ENCODE measurements at regions not wholly inside any gene's neighbourhood (a gene's known extent, or its start where the extent isn't known, plus 50 kb on each side); places are given as distances from the start of the nearest gene placed in this dataset.

DNA sequence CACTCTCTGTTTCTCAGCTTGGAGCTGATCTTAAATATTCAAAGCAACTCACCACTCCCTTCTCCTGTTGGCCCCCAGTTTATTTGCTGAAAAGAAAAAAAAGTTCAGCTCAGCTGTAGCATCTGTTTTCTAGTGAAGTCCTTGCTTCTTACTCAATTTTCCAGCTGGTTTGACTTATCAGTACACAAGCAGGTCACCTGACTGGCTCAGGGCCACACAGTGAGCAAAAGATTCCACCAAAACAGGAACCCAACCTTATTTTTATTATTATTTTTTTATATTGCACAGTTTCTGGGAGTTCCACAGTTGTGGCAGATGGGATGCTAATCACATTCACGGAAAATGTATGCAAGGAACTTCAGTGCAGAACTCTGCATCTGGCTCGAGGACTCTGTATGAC is 390.7 kb upstream of the RGMA start:
- Mint-ChIP-seq H3K9me3 (no peaks in the 10 kb centered on the region), H3K27me3 (peaks cover 22 to 31% of the 10 kb centered on the region in 2 donors), H3K4me1 (ENCODE audit: low read depth in 2 of 2) (no peaks in the 10 kb centered on the region), H3K4me3 (no peak overlapping the region), H3K27ac (no peak overlapping the region), H3K36me3 (no peaks in the 10 kb centered on the region)
- DNase-seq (ENCODE audit: low spot score) (no peak), ATAC-seq (no peak)

DNA sequence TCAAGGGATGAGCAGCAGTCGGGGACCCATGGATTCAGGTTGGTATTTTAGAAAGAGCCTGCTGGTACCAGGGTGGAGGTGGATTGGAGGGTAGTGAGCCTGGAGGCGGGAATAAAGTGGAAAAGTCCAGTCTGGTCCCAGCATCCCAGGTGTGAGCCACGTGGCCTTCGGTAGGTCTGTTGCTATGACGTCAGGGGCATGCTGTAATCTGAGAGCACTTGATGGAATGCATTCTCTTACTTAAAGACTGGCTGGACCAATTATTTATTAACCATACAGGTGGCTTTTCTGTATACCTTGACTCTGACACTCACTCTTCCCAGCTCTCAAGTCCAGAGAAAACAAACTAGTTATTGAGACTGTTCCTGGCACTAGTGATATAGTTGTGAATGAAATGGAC is 389.9 kb upstream of the RGMA start:
- H3K27ac Mint-ChIP-seq = no peak overlapping the region
- H3K27me3 Mint-ChIP-seq = peaks cover 24 to 27% of the 10 kb centered on the region in 2 donors
- no peak overlapping the region for H3K4me3 Mint-ChIP-seq
- no peaks in the 10 kb centered on the region for H3K4me1 Mint-ChIP-seq (ENCODE audit: low read depth in 2 of 2)
- ATAC-seq (no peak), DNase-seq (ENCODE audit: low spot score) (no peak)
- no peaks in the 10 kb centered on the region for H3K9me3 Mint-ChIP-seq
- H3K36me3 Mint-ChIP-seq = no peaks in the 10 kb centered on the region

DNA sequence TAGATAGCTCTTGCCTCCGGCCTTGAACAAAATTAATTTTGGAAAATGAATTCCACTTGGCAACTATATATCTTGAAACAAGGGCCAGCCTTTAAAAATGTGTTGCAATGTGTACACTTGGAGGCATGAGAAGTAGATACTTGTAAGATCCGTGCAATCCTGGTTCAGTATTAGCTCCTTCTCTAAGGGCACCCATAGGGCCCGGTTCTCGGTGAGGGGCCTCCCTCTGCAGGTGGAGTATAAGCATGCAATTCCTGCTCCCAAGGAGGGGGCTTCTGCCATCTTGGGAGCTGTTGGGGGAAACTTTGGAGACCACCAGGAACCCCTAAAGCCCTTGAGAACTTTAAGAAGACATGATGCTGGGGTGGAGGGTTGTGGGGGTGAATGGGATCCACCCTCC is 388.7 kb upstream of the RGMA start:
- no peak overlapping the region for H3K27ac Mint-ChIP-seq
- no peak for ATAC-seq

DNA sequence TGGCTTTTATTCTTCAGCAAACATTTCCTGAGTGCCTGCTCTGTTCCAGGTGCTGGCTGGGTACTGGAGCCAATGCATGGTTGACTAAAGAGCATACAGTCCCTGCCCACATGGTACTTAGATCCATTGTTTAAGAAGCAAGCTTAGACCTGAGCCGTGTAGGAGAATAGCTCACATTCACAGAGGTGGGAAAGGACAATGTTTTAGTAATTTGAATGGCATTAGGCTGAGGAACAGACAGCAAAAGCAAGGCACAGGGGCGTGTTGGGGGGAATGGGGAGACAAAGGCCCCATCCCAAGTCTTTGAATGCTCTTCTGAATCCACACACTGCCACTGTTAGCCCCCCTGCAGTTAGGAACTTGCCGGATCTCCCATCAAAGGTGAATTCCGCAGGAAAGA is 388.2 kb upstream of the RGMA start:
- Mint-ChIP-seq H3K4me1 (ENCODE audit: low read depth in 2 of 2) (no peaks in the 10 kb centered on the region), H3K9me3 (no peaks in the 10 kb centered on the region), H3K27me3 (peaks cover 19 to 27% of the 10 kb centered on the region in 2 donors), H3K4me3 (no peak overlapping the region), H3K36me3 (no peaks in the 10 kb centered on the region), H3K27ac (no peak overlapping the region)
- DNase-seq (ENCODE audit: low spot score) = no peak
- ATAC-seq = no peak

More for the DNA sequence above, 388.7 kb upstream of the RGMA start:
- DNase-seq (ENCODE audit: low spot score) = no peak
- peaks cover 22 to 24% of the 10 kb centered on the region in 2 donors for H3K27me3 Mint-ChIP-seq
- H3K36me3 Mint-ChIP-seq = no peaks in the 10 kb centered on the region
- no peak overlapping the region for H3K4me3 Mint-ChIP-seq
- H3K9me3 Mint-ChIP-seq = no peaks in the 10 kb centered on the region
- H3K4me1 Mint-ChIP-seq (ENCODE audit: low read depth in 2 of 2) = no peaks in the 10 kb centered on the region

DNA sequence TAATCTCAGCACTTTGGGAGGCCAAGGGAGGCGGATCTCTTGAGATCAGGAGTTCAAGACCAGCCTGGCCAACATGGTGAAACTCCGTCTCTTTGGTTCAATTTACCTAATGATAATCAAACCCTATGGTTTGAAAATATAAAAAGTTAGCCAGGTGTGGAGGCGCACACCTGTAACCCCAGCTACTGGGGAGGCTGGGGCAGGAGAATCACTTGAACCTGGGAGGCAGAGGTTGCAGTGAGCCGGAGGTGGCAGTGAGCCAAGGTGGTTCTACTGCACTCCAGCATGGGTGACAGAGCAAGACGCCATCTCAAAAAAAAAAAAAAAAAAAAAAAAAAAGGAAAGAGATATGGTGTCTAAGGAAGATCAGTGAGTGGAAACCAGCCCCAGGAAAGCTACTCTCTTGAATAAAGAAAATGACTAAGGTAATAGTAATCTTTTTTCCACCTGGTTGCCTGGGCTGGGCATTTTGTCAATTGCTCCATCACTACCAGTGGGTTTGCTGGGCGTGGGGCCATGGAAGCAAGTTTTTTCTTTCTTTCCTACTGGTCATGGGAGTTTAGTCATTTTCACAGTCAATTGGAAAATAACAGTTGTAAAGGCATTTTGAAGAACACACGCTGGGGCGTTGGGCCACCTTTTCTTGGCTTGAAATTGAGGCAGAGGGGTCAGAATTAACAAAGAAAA is 387.6 kb upstream of the RGMA start:
- H3K9me3 Mint-ChIP-seq = no peaks in the 10 kb centered on the region
- H3K27ac Mint-ChIP-seq = no peak overlapping the region
- no peak for ATAC-seq
- no peak for DNase-seq (ENCODE audit: low spot score)
- no peaks in the 10 kb centered on the region for H3K4me1 Mint-ChIP-seq (ENCODE audit: low read depth in 2 of 2)
- peaks cover 19 to 27% of the 10 kb centered on the region in 2 donors for H3K27me3 Mint-ChIP-seq
- H3K4me3 Mint-ChIP-seq = no peak overlapping the region
- H3K36me3 Mint-ChIP-seq = no peaks in the 10 kb centered on the region

DNA sequence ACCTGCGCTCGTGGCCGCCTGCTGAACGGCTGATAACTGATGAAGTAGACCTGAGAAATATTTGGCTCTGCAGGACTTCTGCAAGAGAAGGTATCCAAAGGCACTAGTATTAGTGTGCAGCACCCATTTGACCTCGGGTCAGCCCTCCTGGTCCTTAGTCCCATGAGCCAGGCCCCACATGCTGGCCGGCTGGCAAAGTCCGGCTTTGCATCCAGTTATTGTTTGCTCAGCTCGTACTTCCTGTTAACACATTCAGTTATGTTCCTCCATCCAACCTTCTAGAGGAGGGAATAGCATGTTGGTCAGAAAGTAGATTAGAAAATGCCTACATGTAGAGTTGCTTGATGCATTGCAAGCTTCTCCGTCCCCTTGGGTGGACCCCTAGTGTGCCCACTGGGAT is 385.7 kb upstream of the RGMA start:
- Mint-ChIP-seq H3K4me1 (ENCODE audit: low read depth in 2 of 2) (no peaks in the 10 kb centered on the region), H3K27ac (no peak overlapping the region), H3K36me3 (no peaks in the 10 kb centered on the region), H3K9me3 (no peaks in the 10 kb centered on the region), H3K27me3 (peaks cover 19 to 30% of the 10 kb centered on the region in 2 donors), H3K4me3 (no peak overlapping the region)
- ATAC-seq (no peak), DNase-seq (ENCODE audit: low spot score) (no peak)

DNA sequence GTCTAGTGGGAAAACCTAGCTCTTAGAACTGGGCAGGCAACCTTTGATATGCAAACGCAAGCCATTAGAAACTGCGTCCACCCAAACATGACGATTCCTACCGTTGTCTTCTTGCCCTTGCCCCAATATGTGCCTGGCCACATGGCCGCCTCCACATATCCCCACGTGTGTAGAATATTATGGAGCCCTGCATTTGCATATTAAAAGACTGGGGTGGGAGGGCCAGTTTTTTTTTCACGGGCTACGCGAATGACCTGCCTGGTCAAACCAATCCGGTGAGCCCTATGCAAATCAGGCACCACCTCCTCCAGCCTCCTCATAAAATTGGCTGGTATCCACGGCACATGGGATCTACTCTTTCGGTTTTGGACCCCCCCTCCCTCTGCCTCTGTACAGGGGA is 381.0 kb upstream of the RGMA start:
- Mint-ChIP-seq H3K36me3 (no peaks in the 10 kb centered on the region), H3K4me3 (no peak overlapping the region), H3K9me3 (no peaks in the 10 kb centered on the region), H3K4me1 (ENCODE audit: low read depth in 2 of 2) (no peaks in the 10 kb centered on the region), H3K27ac (no peak overlapping the region), H3K27me3 (peaks cover 20 to 23% of the 10 kb centered on the region in 2 donors)
- ATAC-seq (no peak), DNase-seq (ENCODE audit: low spot score) (no peak)

DNA sequence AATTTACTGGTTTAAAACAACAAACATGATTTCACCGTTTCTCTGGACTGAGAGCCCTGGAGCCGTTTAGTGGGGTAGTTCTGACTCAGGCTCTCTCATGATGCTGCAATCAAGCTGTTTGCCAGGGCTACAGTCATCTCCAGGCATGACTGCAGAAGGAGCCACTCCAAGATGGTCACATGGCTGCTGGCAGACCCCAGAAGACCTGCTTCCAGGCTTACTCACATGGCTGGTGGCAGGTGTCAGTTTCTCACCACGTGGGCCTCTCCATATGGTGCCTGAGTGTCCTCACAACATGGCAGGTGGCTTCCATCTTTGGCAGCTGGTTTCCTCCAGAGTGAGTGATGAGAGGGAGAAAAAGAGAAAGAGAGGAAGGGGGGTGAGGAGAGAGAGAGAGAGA is 378.3 kb upstream of the RGMA start:
- no peak for DNase-seq (ENCODE audit: low spot score)
- Mint-ChIP-seq H3K36me3 (no peaks in the 10 kb centered on the region), H3K27me3 (peaks cover 20 to 23% of the 10 kb centered on the region in 2 donors), H3K4me3 (no peak overlapping the region), H3K9me3 (no peaks in the 10 kb centered on the region), H3K27ac (no peak overlapping the region), H3K4me1 (ENCODE audit: low read depth in 2 of 2) (no peaks in the 10 kb centered on the region)
- ATAC-seq = peak; percentile 41 to 50

DNA sequence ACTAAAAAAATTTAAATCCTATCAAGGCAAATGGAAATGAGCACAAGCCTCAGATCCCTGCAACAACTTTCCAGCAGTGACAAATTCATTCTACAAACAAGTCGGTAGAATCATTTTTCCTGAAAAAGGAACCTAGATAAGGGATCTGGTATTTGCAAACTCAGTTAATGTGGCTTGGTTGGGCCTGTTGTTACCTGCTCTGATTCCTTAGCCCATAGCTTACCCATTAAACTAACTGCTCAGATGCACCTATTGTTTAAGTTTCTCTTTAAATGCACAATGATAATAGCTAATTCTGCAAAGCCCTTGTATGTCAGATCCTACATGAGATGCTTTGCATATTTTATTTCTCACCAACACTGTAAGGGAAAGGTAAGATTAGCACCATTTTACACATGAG is 377.4 kb upstream of the RGMA start:
- Mint-ChIP-seq H3K9me3 (no peaks in the 10 kb centered on the region), H3K4me3 (no peak overlapping the region), H3K36me3 (no peaks in the 10 kb centered on the region), H3K4me1 (ENCODE audit: low read depth in 2 of 2) (no peaks in the 10 kb centered on the region), H3K27ac (no peak overlapping the region), H3K27me3 (peaks cover 20 to 27% of the 10 kb centered on the region in 2 donors)
- ATAC-seq (no peak), DNase-seq (ENCODE audit: low spot score) (no peak)

DNA sequence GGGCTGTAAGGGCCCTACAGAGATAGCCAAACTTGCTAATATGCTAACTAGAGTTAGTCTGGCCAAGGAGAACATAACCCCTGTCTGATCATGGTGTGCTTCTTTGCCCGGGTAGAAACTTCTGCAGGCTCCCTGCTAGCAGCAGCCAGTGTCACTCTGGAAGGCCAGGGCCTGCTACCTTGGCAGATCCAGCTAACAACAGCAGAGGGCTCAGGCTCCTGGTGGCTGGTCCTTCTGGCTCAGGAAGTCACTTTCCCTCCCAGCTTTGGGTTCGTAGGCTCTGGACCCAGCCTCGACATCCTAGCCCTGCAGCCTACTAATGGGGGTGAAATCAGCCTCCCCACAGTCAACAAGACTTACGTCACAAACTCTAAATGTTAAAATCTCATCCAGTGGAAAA is 373.7 kb upstream of the RGMA start:
- Mint-ChIP-seq H3K4me1 (ENCODE audit: low read depth in 2 of 2) (no peaks in the 10 kb centered on the region), H3K27ac (no peak overlapping the region), H3K36me3 (no peaks in the 10 kb centered on the region), H3K27me3 (peaks cover 19 to 28% of the 10 kb centered on the region in 2 donors), H3K9me3 (no peaks in the 10 kb centered on the region), H3K4me3 (no peak overlapping the region)
- ATAC-seq (no peak), DNase-seq (ENCODE audit: low spot score) (no peak)

DNA sequence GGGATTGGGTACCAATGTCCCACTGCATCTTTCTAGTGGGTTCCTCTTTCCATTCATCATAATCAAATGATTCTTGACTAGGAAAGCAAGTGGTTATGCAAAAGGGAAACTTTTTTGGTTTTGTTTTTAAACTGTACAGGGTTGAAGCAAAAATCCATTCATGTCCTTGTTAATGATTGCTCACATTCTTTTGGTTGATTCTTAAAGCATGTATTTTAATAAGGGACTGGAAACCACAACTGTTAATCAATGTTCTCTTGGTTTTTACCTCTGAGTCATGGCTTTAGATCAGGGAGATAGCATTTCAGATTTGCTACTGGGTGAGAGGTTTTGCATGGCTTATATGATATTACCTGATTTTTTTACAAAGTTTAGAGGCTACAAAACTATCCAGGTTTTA is 371.7 kb upstream of the RGMA start:
- H3K36me3 Mint-ChIP-seq = no peaks in the 10 kb centered on the region

DNA sequence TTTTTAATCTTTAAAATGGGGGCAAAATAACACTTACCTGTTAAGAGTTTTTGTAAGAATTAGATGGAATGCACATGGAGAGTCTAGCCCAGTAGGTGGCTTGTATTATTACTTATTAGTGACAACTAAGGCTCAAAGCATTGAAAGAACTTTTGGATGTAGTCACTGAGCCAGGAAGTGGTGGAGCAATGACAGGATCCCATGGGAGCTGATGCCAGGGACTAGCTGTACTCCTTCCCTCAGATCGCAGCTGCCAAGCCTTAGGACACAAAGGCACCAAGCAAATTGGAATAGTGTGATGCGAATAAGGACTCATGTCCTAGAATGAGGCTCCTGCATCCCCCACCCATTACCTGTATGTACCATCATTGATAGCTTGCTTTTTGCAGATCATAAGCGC is 370.4 kb upstream of the RGMA start:
- Mint-ChIP-seq H3K27ac (no peak overlapping the region), H3K9me3 (no peaks in the 10 kb centered on the region), H3K36me3 (no peaks in the 10 kb centered on the region), H3K4me3 (no peak overlapping the region), H3K4me1 (ENCODE audit: low read depth in 2 of 2) (no peaks in the 10 kb centered on the region), H3K27me3 (peaks cover 13 to 27% of the 10 kb centered on the region in 2 donors)
- no peak for DNase-seq (ENCODE audit: low spot score)
- ATAC-seq = no peak

More for the DNA sequence above, 371.7 kb upstream of the RGMA start:
- no peak overlapping the region for H3K4me3 Mint-ChIP-seq
- no peak overlapping the region for H3K27ac Mint-ChIP-seq
- H3K4me1 Mint-ChIP-seq (ENCODE audit: low read depth in 2 of 2) = no peaks in the 10 kb centered on the region
- ATAC-seq = no peak
- no peaks in the 10 kb centered on the region for H3K9me3 Mint-ChIP-seq
- peaks cover 11 to 29% of the 10 kb centered on the region in 2 donors for H3K27me3 Mint-ChIP-seq
- DNase-seq (ENCODE audit: low spot score) = no peak

DNA sequence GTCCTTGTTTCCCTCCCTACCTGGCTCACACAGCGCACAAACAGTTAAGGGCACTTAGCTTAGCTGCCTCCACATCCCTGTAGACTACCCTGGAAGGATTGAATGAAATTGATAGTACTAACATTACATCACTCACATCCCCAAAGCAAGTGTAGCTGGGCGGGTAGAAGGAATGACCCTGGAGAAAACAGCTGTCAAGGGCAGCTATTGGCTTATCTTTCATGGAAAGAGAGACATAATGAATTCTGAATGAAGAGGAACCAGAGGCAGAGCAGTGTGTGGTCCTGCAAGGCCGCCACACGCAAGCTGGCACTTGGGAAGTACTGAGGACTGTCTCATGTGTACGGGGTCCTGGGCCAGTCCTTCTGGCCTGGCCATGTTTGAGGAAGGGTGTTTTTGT is 369.6 kb upstream of the RGMA start:
- no peak overlapping the region for H3K4me3 Mint-ChIP-seq
- no peak overlapping the region for H3K27ac Mint-ChIP-seq
- no peaks in the 10 kb centered on the region for H3K36me3 Mint-ChIP-seq
- H3K9me3 Mint-ChIP-seq = no peaks in the 10 kb centered on the region
- DNase-seq (ENCODE audit: low spot score) (no peak), ATAC-seq (peak in 1 of 2 donors; percentile 13)
- H3K27me3 Mint-ChIP-seq = peaks cover 13 to 30% of the 10 kb centered on the region in 2 donors
- no peaks in the 10 kb centered on the region for H3K4me1 Mint-ChIP-seq (ENCODE audit: low read depth in 2 of 2)

DNA sequence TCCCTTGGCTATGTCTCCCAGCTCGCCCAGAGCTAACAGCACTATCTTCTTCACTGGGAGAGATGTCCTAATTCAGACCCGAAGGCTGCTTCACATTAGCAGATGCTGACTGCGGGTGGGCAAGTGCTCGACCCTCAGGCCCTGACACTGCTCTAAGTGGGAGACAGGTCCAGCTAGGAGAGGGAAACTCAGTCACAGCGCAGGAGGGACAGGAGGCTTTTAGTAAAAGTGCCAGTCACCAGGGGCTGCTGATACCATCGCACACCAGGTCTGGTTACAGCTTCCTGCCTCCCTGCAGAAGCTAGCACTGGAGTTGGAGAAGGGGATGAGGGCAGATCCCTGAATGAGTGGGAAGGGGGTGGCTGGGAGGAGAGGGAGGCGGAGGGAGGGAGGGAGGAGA is 365.8 kb upstream of the RGMA start:
- Mint-ChIP-seq H3K9me3 (no peaks in the 10 kb centered on the region), H3K27me3 (peaks cover 20 to 29% of the 10 kb centered on the region in 2 donors), H3K36me3 (no peaks in the 10 kb centered on the region), H3K27ac (no peak overlapping the region), H3K4me1 (ENCODE audit: low read depth in 2 of 2) (no peaks in the 10 kb centered on the region), H3K4me3 (no peak overlapping the region)
- DNase-seq (ENCODE audit: low spot score) = no peak
- ATAC-seq = peak in 1 of 2 donors; percentile 48
